Memory B cell (primary cell): ENCODE measurements at regions not wholly inside any gene's neighbourhood (a gene's known extent, or its start where the extent isn't known, plus 50 kb on each side); places are given as distances from the start of the nearest gene placed in this dataset.

Source experiments
- ATAC-seq: fragments of 150-1000 bp; cut with Tn5 transposase; 2 replicates; pipeline ENCODE4 v1.10.0; 2021; ENCODE audit warnings: low read depth, mild to moderate bottlenecking, moderate library complexity
- DNase-seq, 2 donors: peaks; one replicate each; pipeline ENCODE4 v3.0.0; 2022; ENCODE audit warnings: low spot score in 2 of 2
- H3K27ac Mint-ChIP-seq: one replicate; pipeline ENCODE4 v1.8.0; 2022; ENCODE audit warnings: mild to moderate bottlenecking, moderate library complexity, mixed read lengths
- H3K27me3 Mint-ChIP-seq: one replicate; pipeline ENCODE4 v1.8.0; 2022; ENCODE audit warnings: mixed read lengths
- H3K36me3 Mint-ChIP-seq: one replicate; pipeline ENCODE4 v1.8.0; 2022; ENCODE audit warnings: mild to moderate bottlenecking, mixed read lengths
- H3K4me1 Mint-ChIP-seq: one replicate; pipeline ENCODE4 v1.8.0; 2022; ENCODE audit warnings: mixed read lengths
- H3K4me3 Mint-ChIP-seq: one replicate; pipeline ENCODE4 v1.8.0; 2022; ENCODE audit warnings: mild to moderate bottlenecking, moderate library complexity, mixed read lengths
- H3K9me3 Mint-ChIP-seq: one replicate; pipeline ENCODE4 v1.8.0; 2022; ENCODE audit warnings: mixed read lengths

GRCh38 chr22:27583856-27584255 is 217.7 kb downstream of the MN1 start:
- DNase-seq, result no peak
- no peaks in the 10 kb centered on the region for H3K4me1 Mint-ChIP-seq
- no peak overlapping the region for H3K27ac Mint-ChIP-seq
- H3K9me3 Mint-ChIP-seq, result peaks cover 3% of the 10 kb centered on the region
- no peak for ATAC-seq
- H3K4me3 Mint-ChIP-seq, result no peak overlapping the region
- H3K27me3 Mint-ChIP-seq, result peaks cover under 1% of the 10 kb centered on the region
- H3K36me3 Mint-ChIP-seq, result no peaks in the 10 kb centered on the region

DNA sequence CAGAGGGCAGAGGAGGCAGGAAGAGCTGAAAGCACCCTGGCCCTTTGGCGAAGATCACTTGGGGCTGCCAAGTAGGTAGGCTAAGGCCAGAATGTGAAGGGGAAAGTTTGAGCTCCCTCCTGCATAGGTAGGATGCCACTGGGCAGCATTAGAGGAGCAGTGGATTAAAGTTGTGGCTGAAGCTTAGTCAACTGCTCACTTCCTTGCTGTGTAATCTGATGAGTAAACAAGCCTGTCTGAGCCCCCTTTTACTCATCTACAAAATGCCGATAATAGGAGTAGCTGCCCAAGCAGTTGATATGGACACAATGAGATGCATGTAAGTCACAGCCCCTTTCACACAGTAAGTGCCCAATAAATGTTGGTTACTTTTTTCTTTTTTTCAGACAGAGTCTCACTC is 216.4 kb downstream of the MN1 start:
- ATAC-seq (no peak), DNase-seq (no peak)
- no peaks in the 10 kb centered on the region for H3K4me1 Mint-ChIP-seq
- no peak overlapping the region for H3K27ac Mint-ChIP-seq
- no peaks in the 10 kb centered on the region for H3K36me3 Mint-ChIP-seq
- H3K9me3 Mint-ChIP-seq, result peaks cover 6% of the 10 kb centered on the region
- peaks cover 3% of the 10 kb centered on the region for H3K27me3 Mint-ChIP-seq
- no peak overlapping the region for H3K4me3 Mint-ChIP-seq

DNA sequence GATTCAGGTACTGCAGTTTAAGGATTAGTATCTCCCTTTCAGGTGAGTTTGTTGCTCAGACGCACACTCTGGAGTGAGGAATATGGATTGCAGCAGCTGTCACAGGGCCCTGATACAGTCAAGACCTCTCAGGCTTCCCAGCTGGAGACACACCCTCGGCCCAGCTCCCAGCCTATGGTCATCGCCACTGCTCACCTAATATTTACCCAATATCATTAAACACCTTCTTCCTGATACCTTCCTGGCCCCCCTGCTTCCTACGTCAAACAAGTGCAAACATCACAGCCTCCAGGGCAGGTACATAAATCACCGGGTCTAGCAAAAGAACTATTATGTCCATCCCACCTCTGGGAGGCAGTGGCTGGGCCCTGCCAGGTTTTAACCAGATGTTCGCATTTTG is 213.3 kb downstream of the MN1 start:
- no peaks in the 10 kb centered on the region for H3K4me1 Mint-ChIP-seq
- H3K36me3 Mint-ChIP-seq, result no peaks in the 10 kb centered on the region
- H3K9me3 Mint-ChIP-seq, result peaks cover 6% of the 10 kb centered on the region
- peaks cover 5% of the 10 kb centered on the region for H3K27me3 Mint-ChIP-seq
- ATAC-seq, result no peak
- H3K27ac Mint-ChIP-seq, result no peak overlapping the region
- no peak overlapping the region for H3K4me3 Mint-ChIP-seq
- DNase-seq, result no peak

DNA sequence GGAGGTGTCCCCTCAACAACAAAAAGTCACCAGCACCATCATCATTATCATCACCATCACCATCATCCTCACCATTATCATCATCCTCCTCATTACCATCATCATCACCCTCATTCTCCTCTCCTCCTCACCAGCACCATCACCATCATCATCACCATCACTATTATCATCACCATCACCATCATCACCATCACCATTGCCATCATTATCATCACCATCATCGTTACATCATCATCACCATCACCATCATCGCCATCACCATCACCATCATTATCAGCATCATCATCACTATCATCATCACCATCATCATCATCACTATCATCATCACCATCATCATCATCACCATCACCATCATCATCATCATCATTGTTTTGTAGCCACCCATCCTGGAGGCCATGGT is 212.6 kb downstream of the MN1 start:
- H3K4me1 Mint-ChIP-seq, result no peaks in the 10 kb centered on the region
- H3K4me3 Mint-ChIP-seq, result no peak overlapping the region
- H3K9me3 Mint-ChIP-seq, result peaks cover 6% of the 10 kb centered on the region
- no peak overlapping the region for H3K27ac Mint-ChIP-seq
- ATAC-seq (no peak), DNase-seq (no peak)
- H3K36me3 Mint-ChIP-seq, result no peaks in the 10 kb centered on the region
- H3K27me3 Mint-ChIP-seq, result peaks cover 5% of the 10 kb centered on the region

GRCh38 chr22:27591060-27591459 is 210.5 kb downstream of the MN1 start:
- Mint-ChIP-seq H3K36me3 (no peaks in the 10 kb centered on the region), H3K4me1 (no peaks in the 10 kb centered on the region), H3K4me3 (no peak overlapping the region), H3K27ac (no peak overlapping the region), H3K9me3 (peaks cover 6% of the 10 kb centered on the region), H3K27me3 (peaks cover 5% of the 10 kb centered on the region)
- ATAC-seq (no peak), DNase-seq (no peak)

DNA sequence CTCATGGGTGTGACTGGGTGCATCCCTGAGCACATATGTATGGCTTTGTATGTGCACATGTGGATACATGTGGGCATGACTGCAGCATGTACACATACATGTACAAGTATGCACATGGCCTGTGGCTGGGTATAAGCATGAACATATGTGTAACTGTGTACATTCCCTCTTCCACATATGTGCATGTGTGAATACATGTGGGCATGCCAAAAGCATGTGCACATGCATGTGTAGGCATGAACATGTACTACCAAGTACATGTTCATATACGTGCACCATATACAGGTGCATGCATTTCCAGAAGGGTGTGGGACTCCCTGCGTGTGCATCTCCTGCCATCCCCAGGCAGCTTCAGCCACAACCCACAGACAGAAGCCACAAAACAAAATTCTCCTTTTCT is 208.2 kb downstream of the MN1 start:
- DNase-seq (no peak), ATAC-seq (no peak)
- no peak overlapping the region for H3K4me3 Mint-ChIP-seq
- no peaks in the 10 kb centered on the region for H3K36me3 Mint-ChIP-seq
- peaks cover 4% of the 10 kb centered on the region for H3K9me3 Mint-ChIP-seq
- peaks cover 5% of the 10 kb centered on the region for H3K27me3 Mint-ChIP-seq
- H3K4me1 Mint-ChIP-seq, result no peaks in the 10 kb centered on the region
- no peak overlapping the region for H3K27ac Mint-ChIP-seq

DNA sequence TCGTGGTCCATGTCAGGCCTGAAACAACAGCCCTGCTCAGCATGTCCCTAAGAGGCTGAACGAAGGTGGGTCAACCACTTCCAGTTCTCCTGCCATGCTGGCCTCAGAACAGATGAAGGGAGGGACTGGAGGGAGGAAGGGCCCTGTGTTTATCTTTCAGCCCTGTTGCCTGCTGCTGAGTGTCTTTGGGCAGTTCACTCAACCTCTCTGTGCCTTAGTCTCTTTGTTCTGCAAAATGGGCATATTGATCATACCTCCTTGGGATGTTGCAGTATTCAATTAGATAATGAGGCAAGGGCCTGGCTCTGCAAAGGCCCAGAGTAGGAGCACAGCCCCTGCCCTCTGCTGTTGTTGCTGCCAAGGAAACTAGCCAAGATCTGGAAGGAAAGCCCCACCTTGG is 207.5 kb downstream of the MN1 start:
- H3K27me3 Mint-ChIP-seq, result peaks cover 3% of the 10 kb centered on the region
- no peak for ATAC-seq

DNA sequence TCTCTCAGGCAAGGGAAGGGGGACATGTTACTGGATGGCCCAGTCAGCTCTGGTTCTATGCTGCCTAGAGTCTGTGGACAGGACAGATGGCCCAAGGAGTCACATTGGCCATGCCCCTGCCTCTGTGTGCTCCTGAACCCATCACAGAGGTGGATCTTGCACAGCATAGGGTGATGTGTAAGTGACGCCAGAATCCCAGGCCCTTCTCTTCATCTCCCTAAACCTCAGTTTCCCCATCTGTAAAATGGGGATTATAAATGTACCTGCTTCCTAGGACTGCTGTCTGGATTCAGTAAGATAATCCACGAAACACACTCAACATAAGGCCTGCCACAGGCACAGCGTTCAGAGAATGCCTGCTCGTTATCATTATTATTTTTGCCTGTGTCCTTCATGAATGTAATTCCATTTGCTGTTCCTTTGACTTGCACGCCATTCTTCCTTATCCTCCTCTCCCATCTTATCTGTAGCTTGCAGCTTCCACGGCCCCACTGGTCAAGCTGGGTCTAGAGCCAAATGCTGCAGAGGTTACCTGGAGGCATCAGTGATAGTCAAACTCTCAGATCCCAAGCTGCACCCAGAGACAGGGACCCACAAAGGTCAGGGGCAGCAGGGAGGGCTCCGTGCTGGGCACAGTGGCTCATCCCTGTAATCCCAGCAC is 207.0 kb downstream of the MN1 start:
- Mint-ChIP-seq H3K4me1 (no peaks in the 10 kb centered on the region), H3K4me3 (no peak overlapping the region), H3K27ac (no peak overlapping the region), H3K9me3 (no peaks in the 10 kb centered on the region), H3K36me3 (no peaks in the 10 kb centered on the region), H3K27me3 (peaks cover 2% of the 10 kb centered on the region)
- DNase-seq, result no peak
- no peak for ATAC-seq

More for the DNA sequence above, 207.5 kb downstream of the MN1 start:
- peaks cover 1% of the 10 kb centered on the region for H3K9me3 Mint-ChIP-seq
- no peak for DNase-seq
- no peak overlapping the region for H3K27ac Mint-ChIP-seq
- H3K36me3 Mint-ChIP-seq, result no peaks in the 10 kb centered on the region
- no peaks in the 10 kb centered on the region for H3K4me1 Mint-ChIP-seq
- no peak overlapping the region for H3K4me3 Mint-ChIP-seq

- Mint-ChIP-seq H3K27me3 (peaks cover 2% of the 10 kb centered on the region), H3K4me1 (no peaks in the 10 kb centered on the region), H3K9me3 (no peaks in the 10 kb centered on the region), H3K4me3 (no peak overlapping the region), H3K27ac (no peak overlapping the region), H3K36me3 (no peaks in the 10 kb centered on the region)
- no peak for ATAC-seq
- no peak for DNase-seq
These were observed 205.3 kb downstream of the MN1 start for GRCh38 chr22:27596133-27596870.

- ATAC-seq (no peak), DNase-seq (no peak)
- no peak overlapping the region for H3K27ac Mint-ChIP-seq
- H3K4me3 Mint-ChIP-seq, result no peak overlapping the region
- H3K36me3 Mint-ChIP-seq, result no peaks in the 10 kb centered on the region
- H3K4me1 Mint-ChIP-seq, result no peaks in the 10 kb centered on the region
- peaks cover 1% of the 10 kb centered on the region for H3K9me3 Mint-ChIP-seq
- H3K27me3 Mint-ChIP-seq, result peaks cover 5% of the 10 kb centered on the region
These were observed 203.7 kb downstream of the MN1 start for GRCh38 chr22:27597703-27598444.

DNA sequence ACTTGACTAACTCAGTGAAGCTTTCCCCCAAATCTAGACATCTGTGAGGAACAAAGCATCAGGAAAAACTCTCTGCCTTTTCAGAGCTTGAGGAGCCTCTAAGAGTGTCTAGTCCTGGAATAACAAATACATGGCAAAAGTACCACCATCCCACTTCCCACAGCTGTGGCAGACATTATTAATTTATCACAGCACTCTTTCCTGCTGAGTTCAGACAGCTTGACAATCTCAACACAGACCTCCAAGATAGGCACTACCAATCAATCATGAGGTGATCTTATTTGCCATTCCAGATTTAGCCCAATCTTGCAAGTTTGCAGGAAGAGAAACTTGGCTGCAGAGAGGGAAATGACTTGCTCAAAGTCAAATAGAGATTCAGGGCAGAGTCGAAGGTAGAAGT is 202.8 kb downstream of the MN1 start:
- H3K27me3 Mint-ChIP-seq, result peaks cover 5% of the 10 kb centered on the region
- no peaks in the 10 kb centered on the region for H3K36me3 Mint-ChIP-seq
- DNase-seq (no peak), ATAC-seq (no peak)
- H3K9me3 Mint-ChIP-seq, result peaks cover 1% of the 10 kb centered on the region
- no peaks in the 10 kb centered on the region for H3K4me1 Mint-ChIP-seq
- H3K4me3 Mint-ChIP-seq, result no peak overlapping the region
- no peak overlapping the region for H3K27ac Mint-ChIP-seq

- ATAC-seq, result no peak
- Mint-ChIP-seq H3K4me3 (no peak overlapping the region), H3K9me3 (peaks cover 1% of the 10 kb centered on the region), H3K27ac (no peak overlapping the region), H3K4me1 (no peaks in the 10 kb centered on the region), H3K36me3 (no peaks in the 10 kb centered on the region), H3K27me3 (peaks cover 7% of the 10 kb centered on the region)
- DNase-seq, result no peak
These were observed 200.4 kb downstream of the MN1 start for GRCh38 chr22:27601195-27601594.

- peaks cover 1% of the 10 kb centered on the region for H3K9me3 Mint-ChIP-seq
- no peak overlapping the region for H3K4me3 Mint-ChIP-seq
- H3K36me3 Mint-ChIP-seq, result no peaks in the 10 kb centered on the region
- peaks cover 7% of the 10 kb centered on the region for H3K27me3 Mint-ChIP-seq
- DNase-seq, result no peak
- ATAC-seq, result no peak
- H3K27ac Mint-ChIP-seq, result no peak overlapping the region
- no peaks in the 10 kb centered on the region for H3K4me1 Mint-ChIP-seq
These were observed 199.2 kb downstream of the MN1 start for GRCh38 chr22:27602390-27602789.

- no peaks in the 10 kb centered on the region for H3K4me1 Mint-ChIP-seq
- DNase-seq, result no peak
- no peak overlapping the region for H3K4me3 Mint-ChIP-seq
- no peak overlapping the region for H3K27ac Mint-ChIP-seq
- H3K36me3 Mint-ChIP-seq, result no peaks in the 10 kb centered on the region
- H3K27me3 Mint-ChIP-seq, result peaks cover 8% of the 10 kb centered on the region
- ATAC-seq, result no peak
- H3K9me3 Mint-ChIP-seq, result peaks cover 1% of the 10 kb centered on the region
These were observed 198.3 kb downstream of the MN1 start for GRCh38 chr22:27603111-27603799.
